ENCODE measurements at regions not wholly inside any gene's neighbourhood (a gene's known extent, or its start where the extent isn't known, plus 50 kb on each side); places are given as distances from the start of the nearest gene placed in this dataset.
"Not testable (repeated sequence)": the region's sequence is repeated elsewhere in the genome, so short reads cannot be mapped to it uniquely, and the experiment has no call there.

- no peak for DNase-seq (ENCODE audit: low read depth in 2 of 2)
These were observed 157.5 kb upstream of the ALG10B start for GRCh38 chr12:38159092-38159551.

DNA sequence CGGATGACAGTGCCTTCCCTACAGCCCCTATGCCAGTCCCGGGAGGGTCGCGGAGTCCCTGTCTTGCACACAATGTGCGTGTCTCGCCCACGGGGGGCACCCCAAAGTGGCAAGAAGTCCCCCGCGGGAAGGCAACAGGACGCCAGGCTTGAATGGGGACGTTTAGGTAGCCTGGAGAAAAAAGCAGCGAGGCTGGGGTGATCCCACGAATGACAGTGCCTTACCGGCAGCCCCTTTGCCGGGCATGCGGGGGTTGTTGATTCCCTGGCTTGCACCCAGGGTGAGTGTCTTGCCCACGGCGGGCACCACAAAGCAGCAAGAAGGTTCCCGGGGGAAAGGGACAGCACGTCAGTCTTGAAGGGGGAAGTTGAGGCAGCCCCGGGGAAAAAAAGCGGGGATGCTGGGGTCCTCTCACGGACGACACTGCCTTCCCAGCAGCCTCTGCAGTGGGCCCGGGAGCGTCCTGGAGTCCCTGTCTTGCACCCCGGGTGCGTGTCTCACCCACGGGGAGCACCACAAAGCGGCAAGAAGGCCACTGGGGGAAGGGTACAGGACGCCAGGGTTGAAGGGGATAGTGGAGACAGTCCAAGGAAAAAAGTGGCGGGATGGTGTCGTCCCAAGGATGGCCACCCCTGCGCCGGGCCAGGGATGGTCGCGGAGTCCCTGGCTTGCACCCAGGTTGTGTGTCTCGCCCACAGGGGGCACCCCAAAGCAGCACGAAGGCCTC lies 156.8 kb upstream of the ALG10B start:
- DNase-seq (ENCODE audit: low read depth in 2 of 2): no peak

GRCh38 chr12:38160318-38161122 lies 156.1 kb upstream of the ALG10B start:
- no peak for DNase-seq (ENCODE audit: low read depth in 2 of 2)

- DNase-seq (ENCODE audit: low read depth in 2 of 2): no peak
These were observed 155.2 kb upstream of the ALG10B start for GRCh38 chr12:38161123-38162000.

- no peak for DNase-seq (ENCODE audit: low read depth in 2 of 2)
These were observed 154.6 kb upstream of the ALG10B start for GRCh38 chr12:38162013-38162412.

GRCh38 chr12:38162708-38163441 lies 153.7 kb upstream of the ALG10B start:
- DNase-seq (ENCODE audit: low read depth in 2 of 2): no peak

- DNase-seq (ENCODE audit: low read depth in 2 of 2): no peak
These were observed 153.2 kb upstream of the ALG10B start for GRCh38 chr12:38163442-38163801.

- no peak for DNase-seq (ENCODE audit: low read depth in 2 of 2)
These were observed 150.3 kb upstream of the ALG10B start for GRCh38 chr12:38166225-38166624.

DNA sequence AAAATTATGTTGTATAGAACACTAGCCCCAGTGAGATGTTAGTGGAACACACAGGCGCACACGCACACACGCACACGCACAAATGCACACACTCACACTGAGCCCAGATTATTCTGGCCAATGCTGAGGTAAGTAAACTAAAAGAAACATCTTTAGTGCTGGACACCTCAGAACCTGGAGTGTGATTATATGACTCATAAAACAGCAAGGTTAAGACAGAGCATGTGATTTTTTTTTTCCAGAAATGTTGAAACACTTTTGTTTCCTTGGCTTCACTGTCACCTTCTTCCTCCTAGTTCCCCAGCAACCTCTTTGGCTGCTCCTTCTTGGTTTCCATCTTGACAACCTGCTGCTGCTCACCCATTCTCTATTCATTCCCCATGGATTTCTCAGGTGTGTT lies 141.0 kb upstream of the ALG10B start:
- no peak for DNase-seq (ENCODE audit: low read depth in 2 of 2)

GRCh38 chr12:38183617-38184016 lies 133.0 kb upstream of the ALG10B start:
- DNase-seq (ENCODE audit: low read depth in 2 of 2): not testable (repeated sequence)

GRCh38 chr12:38197286-38197685 lies 119.3 kb upstream of the ALG10B start:
- DNase-seq (ENCODE audit: low read depth in 2 of 2): not testable (repeated sequence)

DNA sequence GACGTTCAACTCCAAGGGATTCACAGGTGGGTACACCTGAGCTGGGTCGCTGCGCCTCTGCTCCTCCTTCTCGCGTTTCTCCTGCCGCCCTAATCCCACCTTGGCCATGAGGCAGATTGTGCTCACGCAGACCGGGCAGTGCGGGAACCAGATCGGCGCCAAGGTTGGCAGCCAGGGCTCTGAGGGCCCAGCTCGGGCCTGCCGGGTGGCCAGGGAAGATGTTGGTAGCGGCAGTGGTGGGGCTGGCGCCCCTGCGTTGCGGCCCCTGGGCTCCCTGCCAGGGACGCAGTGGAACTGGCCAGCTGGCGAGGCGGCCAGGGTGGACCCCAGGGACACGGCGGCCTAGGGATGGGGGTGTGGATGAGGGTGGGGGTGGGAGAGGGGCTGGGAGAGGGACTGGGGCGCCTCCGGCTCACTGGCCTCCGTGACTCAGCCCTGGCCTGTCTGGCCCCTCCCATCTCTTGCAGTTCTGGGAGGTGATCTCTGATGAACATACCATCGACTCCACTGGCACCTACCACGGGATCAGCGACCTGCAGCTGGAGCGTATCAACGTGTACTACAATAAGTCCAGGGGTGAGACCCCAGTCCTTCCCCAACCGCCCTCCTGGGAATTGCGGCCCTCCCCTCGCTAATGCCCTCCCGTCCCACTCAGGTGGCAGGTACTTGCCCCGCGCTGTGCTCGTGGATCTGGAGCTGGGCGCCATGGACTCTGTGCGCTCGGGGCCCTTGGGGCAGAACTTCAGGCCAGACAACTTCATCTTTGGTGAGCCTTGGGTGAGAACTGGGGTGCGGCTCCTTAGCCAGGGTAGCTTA lies 114.9 kb upstream of the ALG10B start:
- no peak for DNase-seq (ENCODE audit: low read depth in 2 of 2)

GRCh38 chr12:38204831-38205230 lies 111.7 kb upstream of the ALG10B start:
- no peak for DNase-seq (ENCODE audit: low read depth in 2 of 2)

DNA sequence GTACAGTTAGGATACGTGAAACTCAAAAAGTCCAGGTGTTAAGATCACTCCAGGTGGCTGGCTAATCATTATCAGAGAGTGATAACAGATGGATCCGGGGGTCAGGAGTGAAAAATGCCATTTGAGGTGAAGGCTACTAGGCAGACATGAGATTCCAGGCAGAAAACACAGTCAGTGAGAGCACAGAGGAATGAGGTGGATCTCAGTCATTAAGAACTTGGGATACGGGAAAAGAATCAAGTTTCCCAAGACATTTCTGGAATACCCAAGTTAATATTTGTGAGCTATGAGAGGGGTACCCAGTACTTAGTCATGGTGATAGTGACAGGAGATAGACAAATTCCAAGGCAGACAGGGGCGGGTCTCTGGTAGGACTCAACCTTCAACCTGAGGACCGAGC lies 94.6 kb upstream of the ALG10B start:
- DNase-seq (ENCODE audit: low read depth in 2 of 2): no peak

DNA sequence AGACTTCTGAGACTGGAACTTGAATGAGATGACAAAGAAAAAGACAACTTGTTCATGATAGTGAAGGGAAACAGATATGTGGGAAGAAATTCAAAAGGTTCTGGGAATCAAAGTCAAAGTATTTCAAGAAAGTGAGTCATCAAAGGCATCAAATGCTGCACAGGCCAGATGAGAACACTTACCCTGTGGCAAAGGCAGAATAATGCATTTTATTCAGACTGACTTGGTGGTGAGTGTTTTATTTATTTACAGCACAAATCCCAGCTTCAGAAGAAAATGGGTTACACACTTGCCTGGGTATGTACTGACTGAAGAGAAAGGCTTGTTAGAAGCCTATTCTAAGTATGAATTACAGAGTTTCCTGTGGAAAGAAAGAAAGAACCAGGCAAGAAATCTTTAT lies 78.2 kb upstream of the ALG10B start:
- not testable (repeated sequence) for DNase-seq (ENCODE audit: low read depth in 2 of 2)

GRCh38 chr12:38253778-38254177 lies 62.8 kb upstream of the ALG10B start:
- no peak for DNase-seq (ENCODE audit: low read depth in 2 of 2)

DNA sequence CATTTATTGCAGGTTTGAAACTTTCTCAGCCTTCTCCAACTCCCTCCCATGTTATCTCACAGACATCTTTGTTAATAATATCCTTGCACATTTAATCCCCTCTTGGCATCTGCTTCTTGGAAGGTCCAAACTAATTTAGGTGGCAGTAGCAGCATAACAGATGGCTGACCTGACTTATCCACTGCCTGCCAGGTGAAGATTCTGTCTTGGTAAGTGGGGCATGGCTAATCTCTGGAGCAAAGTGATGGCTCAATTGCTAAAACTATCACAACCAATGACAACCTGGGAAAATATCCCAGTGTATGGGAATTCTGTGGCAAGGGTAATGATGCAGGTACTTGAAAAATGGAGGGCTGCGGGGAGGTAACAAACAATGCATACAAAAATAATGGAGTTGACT lies 58.2 kb upstream of the ALG10B start:
- no peak for DNase-seq (ENCODE audit: low read depth in 2 of 2)

All from stimulated activated CD4-positive, alpha-beta T cell treated with anti-CD3 and anti-CD28 coated beads, Interleukin-15, amount 100 ng/mL, for 48 hours (primary cell).